PC-9 (cell line): ENCODE measurements at regions not wholly inside any gene's neighbourhood (a gene's known extent, or its start where the extent isn't known, plus 50 kb on each side); places are given as distances from the start of the nearest gene placed in this dataset.

ENCODE experiments used
- CTCF ChIP-seq: fragments of 200-600 bp; sonication (generic); conservative IDR thresholded peaks from 2 replicates; pipeline ENCODE4 v1.6.1; 2017; ENCODE audit warnings: mixed run types, antibody characterized with exemption, mild to moderate bottlenecking, moderate library complexity
- EZH2 ChIP-seq: fragments of 200-600 bp; sonication (generic); IDR thresholded peaks from 2 replicates; pipeline ENCODE4 v1.8.0; 2017; ENCODE audit warnings: antibody characterized with exemption, low read depth

- TF ChIP-seq CTCF, result no peak
- TF ChIP-seq EZH2, result no peak
These were observed 311.1 kb downstream of the C6orf118 start for GRCh38 chr6:164998297-164998696.
